ENCODE measurements at regions not wholly inside any gene's neighbourhood (a gene's known extent, or its start where the extent isn't known, plus 50 kb on each side); places are given as distances from the start of the nearest gene placed in this dataset.

- TF ChIP-seq, protein P1, sequence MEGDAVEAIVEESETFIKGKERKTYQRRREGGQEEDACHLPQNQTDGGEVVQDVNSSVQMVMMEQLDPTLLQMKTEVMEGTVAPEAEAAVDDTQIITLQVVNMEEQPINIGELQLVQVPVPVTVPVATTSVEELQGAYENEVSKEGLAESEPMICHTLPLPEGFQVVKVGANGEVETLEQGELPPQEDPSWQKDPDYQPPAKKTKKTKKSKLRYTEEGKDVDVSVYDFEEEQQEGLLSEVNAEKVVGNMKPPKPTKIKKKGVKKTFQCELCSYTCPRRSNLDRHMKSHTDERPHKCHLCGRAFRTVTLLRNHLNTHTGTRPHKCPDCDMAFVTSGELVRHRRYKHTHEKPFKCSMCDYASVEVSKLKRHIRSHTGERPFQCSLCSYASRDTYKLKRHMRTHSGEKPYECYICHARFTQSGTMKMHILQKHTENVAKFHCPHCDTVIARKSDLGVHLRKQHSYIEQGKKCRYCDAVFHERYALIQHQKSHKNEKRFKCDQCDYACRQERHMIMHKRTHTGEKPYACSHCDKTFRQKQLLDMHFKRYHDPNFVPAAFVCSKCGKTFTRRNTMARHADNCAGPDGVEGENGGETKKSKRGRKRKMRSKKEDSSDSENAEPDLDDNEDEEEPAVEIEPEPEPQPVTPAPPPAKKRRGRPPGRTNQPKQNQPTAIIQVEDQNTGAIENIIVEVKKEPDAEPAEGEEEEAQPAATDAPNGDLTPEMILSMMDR (conservative IDR thresholded peaks at IDR 0.05): no peak
- Histone ChIP-seq H2BK120ac (ENCODE audit: low read depth, low read length, poor library complexity, severe bottlenecking) (no peak overlapping the region), H3K79me2 (ENCODE audit: insufficient read depth, low read length) (no peaks in the 10 kb centered on the region), H3K27ac (ENCODE audit: insufficient read length, low read depth, low read length) (no peak overlapping the region), H3K56ac (ENCODE audit: insufficient read length, low read depth, low read length) (no peak overlapping the region), H3K23ac (ENCODE audit: insufficient read length, low read depth, low read length) (no peak overlapping the region), H2AFZ (ENCODE audit: low read length) (no peak overlapping the region), H2BK12ac (ENCODE audit: insufficient read length, low read depth, low read length) (no peak overlapping the region), H3K4me1 (ENCODE audit: insufficient read depth, low read length) (peaks cover 8% of the 10 kb centered on the region), H2BK20ac (ENCODE audit: low read depth, low read length, poor library complexity, severe bottlenecking) (no peak overlapping the region), H3K79me1 (ENCODE audit: insufficient read depth, low read depth, low read length, poor library complexity, severe bottlenecking) (no peaks in the 10 kb centered on the region), H3K4ac (ENCODE audit: low read depth, low read length) (no peak overlapping the region), H2AK5ac (ENCODE audit: insufficient read length, low read length) (no peak overlapping the region), H4K5ac (ENCODE audit: insufficient read length, low read depth, low read length) (no peak overlapping the region), H3T11ph (ENCODE audit: low read length) (no peak overlapping the region), H2BK15ac (ENCODE audit: low read depth, low read length) (no peak overlapping the region), H3K23me2 (ENCODE audit: insufficient read length, low read depth, low read length, poor library complexity, severe bottlenecking) (no peaks in the 10 kb centered on the region), H3K14ac (ENCODE audit: insufficient read depth, low read length) (no peak overlapping the region), H2BK5ac (ENCODE audit: insufficient read length, low read length) (no peak overlapping the region), H3K9ac (ENCODE audit: extremely low read depth, insufficient read length, low read length) (no peak overlapping the region), H4K8ac (replicated peaks; ENCODE audit: insufficient read length, low read depth, low read length) (no peak overlapping the region), H3K9me3 (ENCODE audit: control insufficient read depth, low read depth, low read length) (no peaks in the 10 kb centered on the region), H4K91ac (ENCODE audit: insufficient read length, low read depth, low read length) (no peak overlapping the region), H3K27me3 (ENCODE audit: insufficient read depth, low read length) (no peaks in the 10 kb centered on the region), H3K4me2 (ENCODE audit: insufficient read depth, insufficient read length, low read length) (no peak overlapping the region), H3K18ac (ENCODE audit: insufficient read length, low read depth, low read length) (no peak overlapping the region), H4K20me1 (ENCODE audit: control insufficient read depth, insufficient read depth, insufficient read length) (no peaks in the 10 kb centered on the region)
- H3K27ac Mint-ChIP-seq: peak overlapping the region in 1 of 3 experiments; percentile 12; a peak in 1 of 7 replicates
- peaks cover 24 to 29% of the 10 kb centered on the region in 2 experiments for H3K4me1 Mint-ChIP-seq
- no CpG with 5 or more reads among the region's 5 CpGs for WGBS (ENCODE audit: extremely low coverage, insufficient read length, low lambda C conversion rate)
- peaks cover 6 to 7% of the 10 kb centered on the region in 2 experiments for H3K9me3 Mint-ChIP-seq
- H3K36me3 Mint-ChIP-seq (ENCODE audit: insufficient read depth in 1 of 3, low read depth in 3 of 3): peaks cover 2 to 16% (median 5%) of the 10 kb centered on the region in 3 experiments; a peak in 6 of 7 replicates
- no peak for DNase-seq
- peaks cover 8% of the 10 kb centered on the region for H3K27me3 Mint-ChIP-seq (ENCODE audit: low read depth)
- H3K4me3 Mint-ChIP-seq: no peak overlapping the region
Observed at GRCh38 chr2:147600646-147601045, 244.2 kb upstream of the ACVR2A start.
